ENCODE measurements at regions not wholly inside any gene's neighbourhood (a gene's known extent, or its start where the extent isn't known, plus 50 kb on each side); places are given as distances from the start of the nearest gene placed in this dataset.

DNA sequence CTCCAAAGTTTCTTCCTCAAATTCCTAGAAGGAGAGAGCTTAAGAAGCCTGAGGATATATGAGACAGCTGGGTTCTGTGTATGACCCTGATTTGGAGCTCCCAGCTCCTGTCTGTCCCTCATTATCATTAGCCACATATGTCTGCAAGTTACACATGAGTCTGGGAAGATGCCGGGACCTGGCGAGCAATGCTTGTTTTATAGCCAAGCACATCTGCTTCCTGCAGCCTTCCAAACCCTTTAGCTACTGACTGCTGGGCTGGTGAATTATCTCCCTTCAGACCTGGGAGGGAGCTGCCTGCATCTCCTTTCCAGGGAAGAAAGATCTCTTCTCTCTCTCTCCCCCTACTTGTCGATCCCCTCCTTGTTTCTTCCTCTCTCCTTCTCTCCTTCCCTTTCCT is 556.7 kb upstream of the BOD1L1 start:
- no peak for DNase-seq

DNA sequence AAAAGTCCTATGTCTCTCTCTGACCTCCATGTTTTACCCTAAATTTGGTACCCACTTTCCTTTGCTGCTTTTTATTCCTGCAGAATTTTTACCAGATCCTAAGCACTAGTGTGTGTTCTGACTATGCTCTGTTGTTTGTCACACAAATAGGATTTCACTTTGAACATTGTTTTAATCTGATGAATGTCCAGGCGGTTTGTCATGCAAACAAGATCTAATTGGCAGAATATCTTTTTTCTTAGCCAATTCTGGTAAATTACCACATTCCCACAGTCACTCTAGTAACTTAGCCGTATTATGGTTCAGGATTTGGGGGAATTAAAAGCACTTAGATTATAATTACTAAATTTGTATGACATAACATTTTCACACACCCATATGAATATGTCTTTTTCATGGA is 557.2 kb upstream of the BOD1L1 start:
- DNase-seq: no peak

DNA sequence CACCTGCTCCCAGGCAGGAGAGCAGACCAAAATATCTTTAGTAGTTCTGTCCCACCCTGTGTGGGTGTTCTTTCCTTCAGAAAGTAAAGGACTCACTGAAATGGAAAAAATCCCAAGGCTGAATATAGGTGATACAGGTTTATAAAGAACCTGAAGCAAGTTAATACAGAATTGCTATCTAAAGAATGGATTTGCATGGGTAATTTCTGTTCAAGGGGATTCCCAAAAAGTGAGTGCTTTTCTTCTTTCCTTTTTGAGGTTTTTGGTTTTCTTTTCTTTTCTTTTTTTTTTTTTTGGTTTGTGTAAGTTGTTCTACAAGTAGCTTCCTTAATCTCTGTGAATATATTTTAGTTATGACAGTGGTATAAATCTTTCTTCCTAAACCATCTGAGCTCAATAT is 560.7 kb upstream of the BOD1L1 start:
- no peak for DNase-seq

DNA sequence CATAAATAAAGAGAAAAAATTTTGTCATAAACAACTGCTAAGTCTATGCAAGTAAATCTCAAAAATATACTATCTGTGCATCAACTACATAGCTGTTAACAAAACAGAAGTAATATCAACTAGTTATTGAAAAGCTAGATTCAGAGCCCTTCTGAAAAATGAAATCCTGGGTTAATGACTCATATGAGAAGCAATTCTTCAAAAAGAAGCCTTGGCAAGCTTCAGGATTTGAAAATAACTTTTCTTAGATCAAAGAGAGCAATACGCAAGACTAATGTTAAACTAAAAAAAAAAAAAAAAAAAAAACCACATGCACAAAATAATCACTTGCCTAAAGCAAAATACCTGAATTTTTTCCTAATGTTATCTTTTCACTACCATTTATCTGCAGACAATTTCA is 566.1 kb upstream of the BOD1L1 start:
- no peak for DNase-seq

DNA sequence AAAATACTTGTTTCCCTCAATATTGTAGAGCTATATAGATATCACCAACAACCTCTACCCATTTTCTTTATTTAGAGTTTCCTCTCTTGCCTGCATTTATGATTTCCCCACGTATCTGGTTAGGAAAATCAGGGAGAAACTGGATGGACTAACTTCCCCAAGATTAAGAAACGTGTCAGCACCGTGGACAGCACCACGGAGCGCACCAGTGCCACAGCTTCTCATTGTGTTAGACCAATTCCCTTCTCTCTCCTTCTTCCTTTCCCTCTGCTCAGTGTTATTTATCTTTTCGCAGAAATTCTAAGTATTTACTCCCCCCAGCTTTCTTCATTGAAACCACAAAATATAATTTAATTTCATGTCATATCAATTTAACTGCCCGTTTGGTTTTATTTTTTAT is 568.6 kb upstream of the BOD1L1 start:
- no peak for DNase-seq

DNA sequence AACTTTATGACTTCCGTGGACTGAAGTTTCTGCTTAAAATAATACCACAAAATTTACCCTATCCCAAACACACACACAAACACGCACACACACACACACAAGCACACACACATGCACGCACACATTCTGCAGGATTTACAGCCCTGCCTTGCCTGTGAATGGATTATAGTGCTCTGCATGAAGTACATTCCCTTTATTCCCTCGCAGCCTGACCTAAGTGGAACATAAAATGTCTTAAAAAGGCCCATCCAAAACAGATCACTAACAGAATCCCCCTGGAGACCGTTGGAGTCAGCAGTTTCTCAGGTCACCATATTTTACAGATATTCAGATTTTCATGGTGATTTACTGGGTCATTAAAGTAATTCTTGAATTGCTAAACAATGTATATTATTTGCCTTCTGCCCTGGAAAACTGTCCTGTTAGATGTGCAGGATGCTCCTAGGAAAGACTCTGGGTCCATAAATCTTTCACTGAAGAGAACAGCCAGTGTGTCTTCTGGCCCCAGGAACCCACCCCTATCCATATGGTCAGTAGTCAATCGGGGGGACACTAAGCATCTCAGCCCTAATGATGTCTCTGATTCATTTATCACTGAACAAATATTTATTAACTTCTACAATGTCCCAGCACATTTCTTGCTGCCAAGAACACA is 587.7 kb upstream of the BOD1L1 start:
- no peak for DNase-seq

DNA sequence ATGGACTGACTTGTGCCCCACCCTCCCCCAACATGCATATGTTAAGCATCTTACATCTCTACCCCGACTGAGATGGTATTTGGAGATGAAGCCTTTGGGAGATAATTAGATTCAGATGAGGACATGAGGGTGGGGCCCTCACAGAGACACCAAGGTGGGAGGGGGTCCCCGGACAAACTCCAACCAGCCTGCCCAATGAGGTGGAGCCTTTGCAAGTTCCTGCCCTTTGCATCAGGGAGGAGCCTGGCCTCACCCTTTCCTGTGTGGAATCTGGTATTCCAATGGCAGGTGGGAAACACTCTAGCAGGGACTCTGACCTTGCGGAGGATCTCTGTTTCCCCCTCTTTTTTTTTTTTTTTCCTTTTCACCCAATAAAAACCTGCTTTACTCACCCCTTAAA is 589.9 kb upstream of the BOD1L1 start:
- DNase-seq: no peak

DNA sequence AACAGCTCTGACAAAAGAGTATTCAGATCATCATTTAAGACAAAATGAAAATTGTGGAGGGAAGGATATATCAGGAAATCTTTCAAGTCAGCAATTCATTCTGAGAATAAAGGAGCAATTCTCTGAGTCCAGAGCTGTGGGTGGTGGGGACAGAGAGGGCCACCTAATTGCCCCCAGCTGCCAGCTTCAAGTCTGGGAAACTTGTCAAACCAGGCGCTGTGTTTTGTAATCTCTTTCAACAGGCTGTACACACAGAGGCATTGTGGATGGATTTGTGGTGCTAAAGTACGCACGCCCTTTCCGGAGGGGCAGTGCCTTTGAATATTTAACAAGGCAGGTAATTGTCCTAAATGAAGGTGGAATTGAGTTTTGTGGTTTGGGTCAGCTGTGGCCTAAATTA is 591.1 kb upstream of the BOD1L1 start:
- no peak for DNase-seq

DNA sequence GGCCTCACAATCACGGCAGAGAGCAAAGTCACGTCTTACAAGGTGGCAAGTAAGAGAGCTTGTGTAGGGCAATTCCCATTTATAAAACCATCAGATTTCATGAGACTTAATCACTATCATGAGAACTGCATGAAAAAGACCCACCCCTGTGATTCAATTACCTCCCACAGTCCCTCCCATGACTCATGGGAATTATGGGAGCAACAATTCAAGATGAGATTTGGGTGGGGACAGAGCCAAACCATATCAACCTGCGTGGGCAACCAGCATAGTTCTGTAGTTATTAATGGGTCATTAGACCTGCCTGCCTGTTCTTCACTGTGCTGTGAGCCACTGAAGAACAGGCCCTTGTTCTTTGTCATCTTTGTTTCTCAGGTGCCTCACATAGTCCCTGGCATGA is 593.7 kb upstream of the BOD1L1 start:
- DNase-seq: no peak

DNA sequence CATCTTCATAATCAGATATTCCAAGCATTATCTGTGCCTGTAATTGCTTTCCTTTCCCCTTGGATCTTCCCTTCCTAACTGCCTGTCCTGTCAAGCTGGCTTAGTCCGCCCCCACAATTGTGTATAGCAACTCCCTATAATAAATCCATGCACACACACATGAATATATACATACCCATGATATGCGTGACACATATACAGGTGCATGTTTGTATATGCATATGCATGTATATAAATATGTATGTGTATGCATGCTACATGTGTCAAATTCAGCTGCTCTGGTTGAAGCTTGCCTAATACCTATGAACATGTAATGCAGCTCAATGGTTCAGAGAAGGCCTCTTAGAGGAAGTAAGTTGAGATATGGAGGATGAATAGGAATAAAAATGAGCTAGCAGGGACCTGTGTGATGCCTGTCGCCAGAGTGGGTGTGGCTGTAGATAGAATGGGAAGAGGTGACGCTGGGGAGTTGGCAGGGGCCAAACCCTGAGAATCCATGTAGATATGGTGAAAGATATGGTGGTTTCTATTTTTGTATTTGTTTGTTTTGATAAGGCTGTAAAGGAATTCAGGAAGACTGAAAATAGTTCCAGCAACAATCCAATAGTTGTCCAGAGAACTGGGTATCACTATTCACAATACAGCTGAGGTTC is 595.0 kb upstream of the BOD1L1 start:
- DNase-seq: no peak

DNA sequence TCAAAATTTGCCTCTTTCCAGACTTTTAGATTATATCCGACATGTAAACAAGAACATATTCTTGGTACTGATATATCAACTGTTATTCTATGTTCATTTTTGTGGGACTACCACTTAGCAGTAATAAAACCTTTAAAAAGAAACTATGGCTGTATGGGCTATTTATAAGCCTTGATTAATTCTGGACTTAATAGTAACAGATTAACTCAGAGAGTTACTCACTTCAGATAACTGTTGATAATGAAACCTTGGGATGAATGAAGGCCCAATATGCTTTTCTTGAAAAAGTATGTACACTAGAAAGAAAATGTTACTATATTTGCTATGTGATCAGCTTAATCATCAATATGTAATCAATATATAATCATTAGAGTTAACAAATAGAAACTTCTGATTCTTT is 595.9 kb upstream of the BOD1L1 start:
- no peak for DNase-seq

DNA sequence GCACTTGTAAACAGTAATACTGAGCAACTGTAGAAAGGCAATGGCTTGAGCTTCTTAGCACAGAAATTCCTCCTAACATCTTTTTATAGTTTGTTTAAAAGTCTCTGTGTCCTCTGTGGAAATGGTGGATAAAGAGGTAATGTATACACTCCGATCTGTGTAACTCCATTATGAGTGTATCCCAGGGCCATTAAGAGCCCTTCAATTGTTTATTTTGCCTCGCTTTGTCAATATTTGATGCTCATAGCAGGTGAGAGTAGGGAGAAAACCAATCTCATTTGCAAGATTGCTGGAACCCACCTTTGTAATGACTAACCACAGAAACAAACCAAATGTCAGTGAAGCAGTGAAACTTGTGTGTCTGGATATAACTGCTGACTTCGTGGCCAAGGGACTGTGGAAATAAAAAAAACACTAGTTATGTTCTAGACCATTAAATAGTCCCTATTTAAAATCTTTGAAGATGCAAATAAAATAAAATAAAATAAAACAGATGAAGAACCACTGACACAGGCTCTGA is 598.2 kb upstream of the BOD1L1 start:
- no peak for DNase-seq

DNA sequence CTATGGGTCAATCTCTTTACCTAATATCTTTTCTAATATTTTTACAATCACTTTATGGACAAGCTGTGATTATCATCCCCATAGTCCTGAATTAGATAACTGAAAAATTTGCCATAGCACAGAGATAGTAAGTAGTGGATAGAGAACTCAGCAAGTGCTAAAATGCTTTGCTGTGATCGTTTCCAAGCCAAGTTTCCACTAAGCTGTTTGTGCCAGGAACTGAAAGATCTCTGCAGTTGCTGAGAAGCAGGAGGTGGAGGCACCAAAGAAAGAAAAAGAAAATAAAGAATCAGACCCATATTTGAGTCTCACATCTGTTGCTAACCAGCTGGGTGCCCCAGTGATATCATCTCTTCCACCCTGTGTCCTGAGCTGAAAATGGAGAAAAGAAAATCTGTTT is 605.6 kb upstream of the BOD1L1 start:
- DNase-seq: no peak

DNA sequence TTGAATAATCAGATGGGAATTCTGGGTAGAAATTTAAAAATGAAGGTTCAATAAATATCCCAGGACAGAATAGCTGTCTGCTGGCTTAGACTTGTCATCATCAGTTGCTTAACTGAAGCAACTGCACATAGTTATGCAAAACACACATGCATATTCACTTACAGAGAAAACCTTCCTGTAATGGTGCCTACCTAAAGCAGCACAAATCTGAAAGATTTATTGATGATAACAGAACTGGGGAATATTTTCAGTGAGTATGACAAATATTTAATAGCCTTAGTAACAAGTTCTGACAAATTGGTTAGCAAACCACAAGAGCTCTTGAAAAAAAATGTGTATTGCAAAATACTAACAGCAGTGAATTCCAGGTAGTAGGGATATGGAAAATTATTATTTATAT is 606.8 kb upstream of the BOD1L1 start:
- no peak for DNase-seq

DNA sequence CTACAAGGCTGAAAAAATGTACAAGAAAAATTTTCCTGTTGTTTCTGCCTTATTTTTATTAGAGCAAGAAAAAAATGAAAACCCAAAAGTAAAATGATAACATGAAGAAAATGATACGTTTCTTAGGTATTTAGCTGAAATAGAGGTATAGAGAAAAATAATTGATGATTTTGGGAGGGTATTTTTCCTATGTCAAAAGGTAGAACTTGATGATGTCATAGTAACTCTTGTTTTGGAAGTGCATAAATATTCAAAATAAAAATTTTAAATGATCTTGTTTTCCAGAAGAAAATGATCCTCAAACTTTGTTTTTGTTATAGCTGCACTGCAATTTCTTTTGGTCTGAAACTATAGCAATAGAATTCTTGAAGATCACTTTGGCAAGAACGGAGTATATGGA is 608.8 kb upstream of the BOD1L1 start:
- no peak for DNase-seq

DNA sequence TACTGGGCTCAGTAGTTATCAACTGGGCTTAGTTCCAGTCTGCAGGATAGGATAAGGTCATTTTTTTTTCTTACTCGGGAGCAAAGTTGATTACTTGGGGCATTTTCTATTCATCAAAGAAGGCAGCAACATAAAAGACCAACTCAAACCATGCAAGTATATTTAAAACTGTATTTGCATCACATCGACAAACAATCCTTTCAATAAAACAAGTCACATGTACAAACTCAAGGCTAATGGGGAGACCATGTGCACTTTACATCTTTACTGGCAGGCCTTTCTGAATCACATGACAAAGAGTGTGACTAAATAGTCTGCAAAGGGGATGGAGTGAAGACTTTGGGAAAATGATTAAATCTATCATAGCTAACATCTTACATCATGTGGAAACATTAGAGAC is 610.4 kb upstream of the BOD1L1 start:
- no peak for DNase-seq

DNA sequence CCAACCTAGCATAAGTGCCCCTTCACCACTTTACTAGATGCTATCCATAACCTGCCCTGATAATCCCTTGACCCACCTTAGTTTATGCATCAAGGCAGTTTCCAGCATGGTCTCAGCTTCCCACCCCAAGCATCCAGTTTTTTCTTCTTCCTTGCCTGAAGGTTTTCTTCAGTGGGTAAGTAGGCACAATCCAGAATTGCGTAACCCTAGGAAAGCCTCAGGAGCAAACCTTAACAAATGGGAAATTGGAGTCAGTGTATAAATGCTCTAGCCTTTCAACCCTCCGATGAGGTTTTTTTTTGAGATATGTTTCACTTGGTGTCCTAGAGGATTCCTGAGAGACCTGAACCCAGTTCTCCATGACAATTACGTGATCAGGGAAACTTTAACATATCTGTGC is 614.0 kb upstream of the BOD1L1 start:
- no peak for DNase-seq

DNA sequence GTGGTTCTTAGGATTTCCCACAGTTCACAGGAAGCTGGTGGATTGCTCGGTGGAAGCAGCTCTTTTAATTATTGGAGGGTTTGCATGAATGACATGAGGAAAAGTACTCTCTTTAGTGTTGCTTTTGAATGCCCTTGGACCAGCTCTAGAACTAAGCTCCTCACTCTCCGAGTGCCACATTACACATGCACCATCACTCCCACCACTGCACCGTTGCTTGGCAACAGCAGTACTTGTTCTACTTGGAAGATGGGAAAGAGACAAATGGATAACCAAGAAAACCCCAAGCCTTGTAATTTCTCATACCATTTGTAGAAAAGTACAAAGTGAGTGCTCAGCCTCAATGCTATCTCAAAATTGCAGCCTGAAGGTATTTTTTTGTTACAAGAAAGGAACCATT is 620.2 kb upstream of the BOD1L1 start:
- no peak for DNase-seq

DNA sequence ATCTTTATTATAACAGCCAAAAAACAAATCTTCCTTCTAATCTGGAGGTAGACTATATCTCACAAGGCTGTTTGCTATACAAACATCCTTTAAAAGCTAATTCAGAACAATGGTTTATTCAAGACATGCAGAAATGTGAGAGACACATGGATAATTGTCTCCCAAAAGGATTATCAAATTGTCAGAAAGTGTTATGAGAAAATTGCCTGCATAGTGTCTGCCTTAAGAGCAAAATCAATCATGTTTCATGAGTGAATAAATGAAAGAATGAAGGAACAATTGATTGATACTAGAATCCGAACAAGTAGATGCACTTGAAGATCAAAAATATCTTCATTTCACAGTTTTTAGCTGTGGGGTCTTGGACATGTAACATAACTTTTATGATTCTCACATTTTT is 621.7 kb upstream of the BOD1L1 start:
- DNase-seq: no peak

DNA sequence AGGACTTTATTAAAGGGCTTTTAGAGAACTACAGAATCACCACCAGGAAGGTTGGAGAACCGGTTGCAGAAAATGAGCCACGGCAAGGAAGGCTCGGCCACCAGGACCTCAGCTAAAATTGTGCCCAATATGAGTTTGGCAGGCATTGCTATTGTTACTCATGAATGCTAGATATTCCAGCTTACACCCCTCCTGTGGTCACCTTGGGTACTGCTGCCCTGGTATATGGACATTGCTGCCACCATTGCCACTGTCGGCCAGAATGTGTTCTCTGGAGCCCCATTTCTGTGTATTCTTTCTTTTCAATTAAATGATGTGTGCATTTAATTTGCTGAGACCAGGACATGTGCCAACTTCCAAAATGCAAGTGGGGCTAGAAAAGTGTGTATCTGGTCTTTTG is 626.7 kb upstream of the BOD1L1 start:
- no peak for DNase-seq

DNA sequence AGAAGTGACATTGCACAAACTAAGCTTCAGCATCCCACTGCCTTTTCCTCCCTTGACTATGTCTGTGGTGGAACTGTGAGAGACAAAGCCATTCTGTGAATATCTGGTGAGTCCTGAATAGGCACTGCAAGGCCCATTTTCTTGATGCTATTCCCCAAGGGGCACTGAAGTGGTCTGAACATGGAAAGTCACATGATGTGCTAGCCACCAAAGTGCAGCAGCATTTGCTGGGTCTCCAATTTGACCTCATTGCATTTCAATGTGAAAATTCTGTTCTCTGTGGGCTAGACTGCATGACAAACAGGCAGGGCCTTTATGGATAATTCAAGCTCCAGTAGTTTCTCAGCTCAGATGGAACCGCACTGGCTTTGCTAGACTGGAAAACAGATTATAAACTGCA is 627.4 kb upstream of the BOD1L1 start:
- DNase-seq: no peak

DNA sequence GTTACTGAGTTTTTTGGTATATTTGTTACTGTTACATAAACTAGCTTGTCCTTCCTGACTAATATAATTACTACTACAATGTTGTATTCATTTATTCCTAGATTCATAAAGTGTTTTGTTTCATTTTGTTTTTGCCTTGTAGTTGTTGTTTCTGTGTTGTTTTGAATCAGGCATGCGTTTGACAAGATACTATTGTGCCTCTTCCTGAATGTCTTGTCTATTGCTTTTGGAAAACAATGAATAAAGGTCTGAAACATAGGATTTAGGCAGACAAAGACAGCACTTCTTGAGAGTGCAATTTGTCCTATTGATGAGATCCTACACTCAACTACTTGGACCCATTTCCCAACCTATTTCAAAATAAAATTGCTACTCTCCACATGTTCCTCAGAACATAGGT is 630.4 kb upstream of the BOD1L1 start:
- no peak for DNase-seq

DNA sequence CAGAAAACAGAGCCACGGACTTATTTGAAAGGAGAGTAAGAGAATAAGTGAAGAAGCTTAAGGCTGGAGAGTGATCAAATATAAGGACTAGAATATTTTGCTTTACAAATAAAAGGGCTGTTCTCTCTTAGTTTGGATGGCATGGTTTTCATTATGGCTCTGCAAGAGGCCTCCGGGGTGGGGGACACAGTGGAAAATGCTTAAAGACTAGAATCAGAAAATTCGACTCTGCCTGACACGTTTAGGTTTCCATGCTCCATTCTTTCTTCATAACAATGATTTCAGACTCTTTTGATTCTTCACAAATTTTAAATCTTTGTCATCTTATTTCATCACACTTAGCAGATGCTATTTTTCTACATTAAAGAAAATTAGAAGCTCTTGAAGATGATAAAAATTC is 632.4 kb upstream of the BOD1L1 start:
- no peak for DNase-seq

DNA sequence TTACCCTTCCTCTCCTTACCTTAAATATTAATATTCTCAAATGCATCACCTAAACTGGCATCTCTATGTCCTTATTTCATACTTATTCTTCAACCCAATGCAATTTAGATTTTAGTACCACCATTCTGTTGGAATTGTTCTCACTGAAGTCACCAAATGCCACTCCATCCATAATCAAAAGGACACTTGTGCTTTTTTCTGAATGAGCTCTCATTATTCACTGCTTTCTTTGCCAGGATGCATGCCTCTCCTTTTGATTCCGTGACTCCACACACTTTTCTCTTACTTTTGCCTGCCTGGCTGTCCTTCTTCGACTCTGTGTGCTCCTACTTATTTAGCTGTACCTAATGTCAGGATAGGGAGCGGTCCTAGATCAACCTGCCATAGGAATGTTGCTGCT is 633.1 kb upstream of the BOD1L1 start:
- DNase-seq: no peak

DNA sequence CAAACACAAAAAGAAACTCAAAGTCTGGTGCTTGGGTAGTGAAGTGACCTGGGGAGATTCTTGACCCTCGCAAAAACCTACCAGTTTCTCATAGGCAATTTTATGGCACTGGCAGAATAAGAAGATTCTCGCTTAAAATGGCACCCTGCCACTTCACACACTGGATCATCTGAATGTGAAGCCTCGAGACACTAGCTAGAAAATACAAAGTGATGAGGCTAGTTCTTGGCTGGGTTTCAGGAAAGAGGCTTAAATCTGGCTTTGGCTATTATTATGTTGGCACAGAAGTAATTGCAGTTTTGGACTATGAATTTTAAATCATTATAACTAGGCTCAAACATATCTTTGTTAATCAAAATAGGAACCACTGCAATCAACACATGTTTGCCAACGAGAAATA is 634.7 kb upstream of the BOD1L1 start:
- no peak for DNase-seq
